SU-DHL-6 (cell line): ENCODE measurements at regions not wholly inside any gene's neighbourhood (a gene's known extent, or its start where the extent isn't known, plus 50 kb on each side); places are given as distances from the start of the nearest gene placed in this dataset.

Experiments used
- EZH2phosphoT487 ChIP-seq: fragments of 200-600 bp; sonication (generic), shearing (Covaris generic); conservative IDR thresholded peaks from 2 replicates; pipeline ENCODE4 v1.6.1; 2018; ENCODE audit warnings: mild to moderate bottlenecking, antibody characterized with exemption, low read length, moderate library complexity, mixed read lengths
- TF ChIP-seq, protein P1 (sequence below): fragments of 200-600 bp; sonication (generic); IDR thresholded peaks from one replicate; pipeline ENCODE4 v1.5.1; 2017; ENCODE audit warnings: antibody characterized with exemption, mild to moderate bottlenecking, low read length, moderate library complexity; ENCODE audit not compliant: insufficient read depth, poor library complexity, severe bottlenecking

DNA sequence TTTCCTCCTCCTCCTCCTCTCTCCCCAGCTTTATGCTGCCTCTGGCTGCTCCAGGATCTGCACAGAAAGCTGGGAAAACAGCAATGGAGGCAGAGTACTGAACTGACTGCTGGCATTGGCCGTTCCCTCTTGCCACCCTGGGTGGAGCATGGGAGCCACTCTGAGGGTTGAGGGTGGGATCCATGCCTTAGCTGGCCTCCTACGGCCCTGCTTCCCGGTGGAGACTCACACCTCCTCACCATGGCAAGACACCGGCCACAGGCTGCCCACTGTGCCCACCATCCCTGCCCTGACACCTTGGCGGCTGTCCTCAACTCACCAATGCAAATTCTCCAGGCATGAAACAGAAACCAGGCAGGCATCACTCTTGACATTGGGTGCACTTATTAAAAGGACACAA, 832.3 kb upstream of the ID2 start:
- TF ChIP-seq, protein P1, sequence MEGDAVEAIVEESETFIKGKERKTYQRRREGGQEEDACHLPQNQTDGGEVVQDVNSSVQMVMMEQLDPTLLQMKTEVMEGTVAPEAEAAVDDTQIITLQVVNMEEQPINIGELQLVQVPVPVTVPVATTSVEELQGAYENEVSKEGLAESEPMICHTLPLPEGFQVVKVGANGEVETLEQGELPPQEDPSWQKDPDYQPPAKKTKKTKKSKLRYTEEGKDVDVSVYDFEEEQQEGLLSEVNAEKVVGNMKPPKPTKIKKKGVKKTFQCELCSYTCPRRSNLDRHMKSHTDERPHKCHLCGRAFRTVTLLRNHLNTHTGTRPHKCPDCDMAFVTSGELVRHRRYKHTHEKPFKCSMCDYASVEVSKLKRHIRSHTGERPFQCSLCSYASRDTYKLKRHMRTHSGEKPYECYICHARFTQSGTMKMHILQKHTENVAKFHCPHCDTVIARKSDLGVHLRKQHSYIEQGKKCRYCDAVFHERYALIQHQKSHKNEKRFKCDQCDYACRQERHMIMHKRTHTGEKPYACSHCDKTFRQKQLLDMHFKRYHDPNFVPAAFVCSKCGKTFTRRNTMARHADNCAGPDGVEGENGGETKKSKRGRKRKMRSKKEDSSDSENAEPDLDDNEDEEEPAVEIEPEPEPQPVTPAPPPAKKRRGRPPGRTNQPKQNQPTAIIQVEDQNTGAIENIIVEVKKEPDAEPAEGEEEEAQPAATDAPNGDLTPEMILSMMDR = no peak
- no peak for TF ChIP-seq EZH2phosphoT487
